H9 (cell line): ENCODE measurements at regions not wholly inside any gene's neighbourhood (a gene's known extent, or its start where the extent isn't known, plus 50 kb on each side); places are given as distances from the start of the nearest gene placed in this dataset.

Experiments
- DNase-seq: peaks from one replicate; pipeline ENCODE4 v3.0.0-alpha.2; 2017
- H2AFZ ChIP-seq: one replicate; pipeline ENCODE4 v1.6.1; 2013; ENCODE audit warnings: mild to moderate bottlenecking, low read length, control low read depth, moderate library complexity
- H2AK5ac ChIP-seq: 2 replicates; pipeline ENCODE4 v1.6.1; 2013; ENCODE audit warnings: low read length, control low read depth, mixed read lengths; ENCODE audit not compliant: insufficient read length
- H2BK120ac ChIP-seq: one replicate; pipeline ENCODE4 v1.6.1; 2013; ENCODE audit warnings: low read depth, mild to moderate bottlenecking, low read length, control low read depth, inconsistent platforms; ENCODE audit not compliant: poor library complexity, severe bottlenecking
- H2BK12ac ChIP-seq: 2 replicates; pipeline ENCODE4 v1.6.1; 2013; ENCODE audit warnings: low read length, control low read depth, mixed read lengths, low read depth; ENCODE audit not compliant: insufficient read length
- H2BK15ac ChIP-seq: 2 replicates; pipeline ENCODE4 v1.6.1; 2013; ENCODE audit warnings: low read depth, low read length, control low read depth
- H2BK20ac ChIP-seq: one replicate; pipeline ENCODE4 v1.6.1; 2013; ENCODE audit warnings: low read depth, mild to moderate bottlenecking, low read length, control low read depth, inconsistent platforms; ENCODE audit not compliant: poor library complexity, severe bottlenecking
- H2BK5ac ChIP-seq: 2 replicates; pipeline ENCODE4 v1.6.1; 2013; ENCODE audit warnings: low read length, control low read depth, mixed read lengths; ENCODE audit not compliant: insufficient read length
- H3K14ac ChIP-seq: 2 replicates; pipeline ENCODE4 v1.6.1; 2013; ENCODE audit warnings: low read length, control low read depth; ENCODE audit not compliant: insufficient read depth
- H3K18ac ChIP-seq: 2 replicates; pipeline ENCODE4 v1.6.1; 2013; ENCODE audit warnings: low read depth, mild to moderate bottlenecking, mixed read lengths, low read length, control low read depth; ENCODE audit not compliant: insufficient read length
- H3K23ac ChIP-seq: 2 replicates; pipeline ENCODE4 v1.6.1; 2013; ENCODE audit warnings: low read length, control low read depth, mixed read lengths, low read depth; ENCODE audit not compliant: insufficient read length
- H3K23me2 ChIP-seq: 2 replicates; pipeline ENCODE4 v1.6.1; 2013; ENCODE audit warnings: low read depth, mild to moderate bottlenecking, mixed read lengths, low read length, control low read depth; ENCODE audit not compliant: insufficient read length, poor library complexity, severe bottlenecking
- H3K27ac ChIP-seq: 2 replicates; pipeline ENCODE4 v1.5.1; 2013; ENCODE audit warnings: low read length, control low read depth, mixed read lengths, low read depth; ENCODE audit not compliant: insufficient read length
- H3K27me3 ChIP-seq: 2 replicates; pipeline ENCODE4 v1.6.1; 2013; ENCODE audit warnings: low read length, control low read depth, inconsistent platforms; ENCODE audit not compliant: insufficient read depth
- H3K4ac ChIP-seq: 2 replicates; pipeline ENCODE4 v1.6.1; 2013; ENCODE audit warnings: low read depth, mild to moderate bottlenecking, control low read depth, inconsistent platforms, low read length, moderate library complexity
- H3K4me1 ChIP-seq: 2 replicates; pipeline ENCODE4 v1.6.1; 2013; ENCODE audit warnings: low read length, control low read depth, inconsistent platforms; ENCODE audit not compliant: insufficient read depth
- H3K4me2 ChIP-seq: 2 replicates; pipeline ENCODE4 v1.6.1; 2013; ENCODE audit warnings: low read length, control low read depth, mixed read lengths; ENCODE audit not compliant: insufficient read length, insufficient read depth
- H3K56ac ChIP-seq: 2 replicates; pipeline ENCODE4 v1.6.1; 2013; ENCODE audit warnings: low read depth, mild to moderate bottlenecking, mixed read lengths, low read length, control low read depth; ENCODE audit not compliant: insufficient read length
- H3K79me1 ChIP-seq: 2 replicates; pipeline ENCODE4 v1.6.1; 2013; ENCODE audit warnings: low read depth, mild to moderate bottlenecking, moderate library complexity, low read length, control low read depth, inconsistent platforms; ENCODE audit not compliant: insufficient read depth, poor library complexity, severe bottlenecking
- H3K79me2 ChIP-seq: 2 replicates; pipeline ENCODE4 v1.6.1; 2013; ENCODE audit warnings: low read length, control low read depth, inconsistent platforms; ENCODE audit not compliant: insufficient read depth
- H3K9ac ChIP-seq: 2 replicates; pipeline ENCODE4 v1.6.1; 2013; ENCODE audit warnings: low read length, control low read depth, mixed read lengths; ENCODE audit not compliant: insufficient read length; ENCODE audit errors: extremely low read depth
- H3K9me3 ChIP-seq: one replicate; pipeline ENCODE4 v1.6.1; 2013; ENCODE audit warnings: low read depth, low read length, inconsistent platforms; ENCODE audit not compliant: control insufficient read depth
- H3T11ph ChIP-seq: one replicate; pipeline ENCODE4 v1.6.1; 2013; ENCODE audit warnings: mild to moderate bottlenecking, low read length, control low read depth, inconsistent platforms
- H4K20me1 ChIP-seq: one replicate; pipeline ENCODE4 v1.6.1; 2013; ENCODE audit not compliant: control insufficient read depth, insufficient read length, insufficient read depth
- H4K5ac ChIP-seq: 2 replicates; pipeline ENCODE4 v1.6.1; 2013; ENCODE audit warnings: low read depth, mild to moderate bottlenecking, mixed read lengths, low read length, control low read depth; ENCODE audit not compliant: insufficient read length
- H4K8ac ChIP-seq: replicated peaks from 2 replicates; pipeline ENCODE4 v1.6.1; 2013; ENCODE audit warnings: low read length, control low read depth, mixed read lengths, low read depth; ENCODE audit not compliant: insufficient read length
- H4K91ac ChIP-seq: 2 replicates; pipeline ENCODE4 v1.6.1; 2013; ENCODE audit warnings: low read depth, mild to moderate bottlenecking, moderate library complexity, mixed read lengths, low read length, control low read depth; ENCODE audit not compliant: insufficient read length
- H3K27ac Mint-ChIP-seq, 3 experiments: 2 replicates in 2 of 3; 3 replicates in 1 of 3; pipeline ENCODE4 v1.8.0; 2020 to 2021; ENCODE audit warnings: mixed read lengths in 3 of 3, mild to moderate bottlenecking in 1 of 3, moderate library complexity in 1 of 3
- H3K27me3 Mint-ChIP-seq: 2 replicates; pipeline ENCODE4 v1.8.0; 2021; ENCODE audit warnings: low read depth, mild to moderate bottlenecking, moderate library complexity, mixed read lengths
- H3K36me3 Mint-ChIP-seq, 3 experiments: 2 replicates in 2 of 3; 3 replicates in 1 of 3; pipeline ENCODE4 v1.8.0; 2020 to 2021; ENCODE audit warnings: low read depth in 3 of 3, mixed read lengths in 3 of 3; ENCODE audit not compliant: insufficient read depth in 1 of 3
- H3K4me1 Mint-ChIP-seq, 2 experiments: 2 replicates each; pipeline ENCODE4 v1.8.0; 2020; ENCODE audit warnings: mixed read lengths in 2 of 2
- H3K4me3 Mint-ChIP-seq, 2 experiments: 2 replicates in 1 of 2; 3 replicates in 1 of 2; pipeline ENCODE4 v1.8.0; 2020 to 2021; ENCODE audit warnings: mild to moderate bottlenecking in 2 of 2, mixed read lengths in 2 of 2, moderate library complexity in 1 of 2
- H3K9me3 Mint-ChIP-seq, 2 experiments: 2 replicates in 1 of 2; 3 replicates in 1 of 2; pipeline ENCODE4 v1.8.0; 2020; ENCODE audit warnings: mild to moderate bottlenecking in 2 of 2, mixed read lengths in 2 of 2, moderate library complexity in 1 of 2
- WGBS: extraction: QIAGEN DNeasy Blood & Tissue Kit; methylation state at CpG from one replicate; pipeline ENCODE4 v1.1.7; 2013; ENCODE audit warnings: missing lambda C conversion rate, low lambda C conversion rate, mixed read lengths; ENCODE audit not compliant: insufficient read length; ENCODE audit errors: extremely low coverage; 5-methylcytosine and 5-hydroxymethylcytosine counted together
- TF ChIP-seq, protein P1 (sequence below): fragments of 200-600 bp; sonication (generic); conservative IDR thresholded peaks from 3 replicates; pipeline ENCODE4 v1.8.0; 2021; ENCODE audit warnings: antibody characterized with exemption, mild to moderate bottlenecking

DNA sequence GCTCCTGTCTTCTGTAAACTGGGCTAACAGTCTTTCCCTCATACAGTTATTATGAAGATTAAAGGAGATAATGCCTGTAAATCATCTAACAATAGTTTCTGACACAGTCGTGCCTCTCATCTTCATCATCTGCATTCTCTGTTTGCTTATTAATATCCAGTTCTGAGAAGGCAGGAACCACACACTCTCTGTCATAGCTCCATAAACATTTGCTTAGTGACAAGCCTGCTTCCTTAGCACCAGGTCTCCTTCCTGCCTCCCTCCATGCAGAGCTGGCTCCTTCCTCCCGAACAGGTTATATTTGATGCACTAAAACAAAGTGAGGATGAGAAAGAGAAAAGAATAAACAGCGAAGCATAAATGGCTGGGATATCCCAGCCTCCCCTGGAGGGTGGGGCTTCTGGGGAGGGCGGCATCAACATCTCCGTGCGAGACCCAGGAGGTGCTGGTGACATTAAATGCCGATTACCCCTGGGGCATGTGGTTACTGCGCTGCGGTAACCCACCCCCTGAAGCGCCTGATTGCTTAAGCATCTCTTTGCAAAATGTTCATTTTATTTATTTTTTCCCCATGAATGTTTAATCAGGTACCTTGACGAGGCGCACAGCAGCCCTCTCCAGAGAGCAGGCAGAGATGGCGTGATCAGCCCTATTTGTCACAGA is 404.9 kb downstream of the NXPE2 start:
- Histone ChIP-seq H4K8ac (no peak overlapping the region), H2AK5ac (no peak overlapping the region), H3K9ac (no peak overlapping the region), H4K5ac (no peak overlapping the region), H3K56ac (no peak overlapping the region), H2BK5ac (no peak overlapping the region), H4K91ac (no peak overlapping the region), H2AFZ (no peak overlapping the region), H3K14ac (no peak overlapping the region), H3K79me1 (no peaks in the 10 kb centered on the region), H4K20me1 (no peaks in the 10 kb centered on the region), H3T11ph (no peak overlapping the region), H3K9me3 (no peaks in the 10 kb centered on the region), H2BK20ac (no peak overlapping the region), H2BK120ac (no peak overlapping the region), H2BK12ac (no peak overlapping the region), H3K4me2 (no peak overlapping the region), H3K27ac (no peak overlapping the region), H3K27me3 (no peaks in the 10 kb centered on the region; the same call in 1 of the 2 replicates), H3K79me2 (no peaks in the 10 kb centered on the region), H3K23ac (no peak overlapping the region), H3K18ac (no peak overlapping the region), H3K23me2 (no peaks in the 10 kb centered on the region), H3K4ac (no peak overlapping the region), H2BK15ac (no peak overlapping the region), H3K4me1 (no peaks in the 10 kb centered on the region)
- Mint-ChIP-seq H3K4me3 (no peak overlapping the region), H3K27ac (no peak overlapping the region; a peak in 1 of 7 replicates), H3K4me1 (peaks cover 21 to 28% of the 10 kb centered on the region in 2 experiments), H3K9me3 (no peaks in the 10 kb centered on the region), H3K36me3 (no peaks in the 10 kb centered on the region), H3K27me3 (peaks cover 22% of the 10 kb centered on the region)
- whole genome bisulfite sequencing: no CpG with 5 or more reads among the region's 13 CpGs
- no peak for DNase-seq
- TF ChIP-seq, protein P1, sequence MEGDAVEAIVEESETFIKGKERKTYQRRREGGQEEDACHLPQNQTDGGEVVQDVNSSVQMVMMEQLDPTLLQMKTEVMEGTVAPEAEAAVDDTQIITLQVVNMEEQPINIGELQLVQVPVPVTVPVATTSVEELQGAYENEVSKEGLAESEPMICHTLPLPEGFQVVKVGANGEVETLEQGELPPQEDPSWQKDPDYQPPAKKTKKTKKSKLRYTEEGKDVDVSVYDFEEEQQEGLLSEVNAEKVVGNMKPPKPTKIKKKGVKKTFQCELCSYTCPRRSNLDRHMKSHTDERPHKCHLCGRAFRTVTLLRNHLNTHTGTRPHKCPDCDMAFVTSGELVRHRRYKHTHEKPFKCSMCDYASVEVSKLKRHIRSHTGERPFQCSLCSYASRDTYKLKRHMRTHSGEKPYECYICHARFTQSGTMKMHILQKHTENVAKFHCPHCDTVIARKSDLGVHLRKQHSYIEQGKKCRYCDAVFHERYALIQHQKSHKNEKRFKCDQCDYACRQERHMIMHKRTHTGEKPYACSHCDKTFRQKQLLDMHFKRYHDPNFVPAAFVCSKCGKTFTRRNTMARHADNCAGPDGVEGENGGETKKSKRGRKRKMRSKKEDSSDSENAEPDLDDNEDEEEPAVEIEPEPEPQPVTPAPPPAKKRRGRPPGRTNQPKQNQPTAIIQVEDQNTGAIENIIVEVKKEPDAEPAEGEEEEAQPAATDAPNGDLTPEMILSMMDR: no peak
